ENCODE measurements at regions not wholly inside any gene's neighbourhood (a gene's known extent, or its start where the extent isn't known, plus 50 kb on each side); places are given as distances from the start of the nearest gene placed in this dataset.

- TF ChIP-seq EZH2 (IDR thresholded peaks at IDR 0.05; ENCODE audit: insufficient read depth, poor library complexity, severe bottlenecking) (no peak), EZH2phosphoT487 (IDR thresholded peaks at IDR 0.05; ENCODE audit: insufficient read depth, low read depth) (no peak)
Measured at GRCh38 chr1:96634883-96635282, 86.7 kb upstream of the PTBP2 start.
